ENCODE measurements at regions not wholly inside any gene's neighbourhood (a gene's known extent, or its start where the extent isn't known, plus 50 kb on each side); places are given as distances from the start of the nearest gene placed in this dataset.

- no peak for TF ChIP-seq CHD7 (IDR thresholded peaks at IDR 0.05; ENCODE audit: insufficient replicate concordance, low read length)
- no peak for TF ChIP-seq EP300 (IDR thresholded peaks at IDR 0.05; ENCODE audit: borderline replicate concordance in 1 of 2, low read depth in 2 of 2, low read length in 2 of 2)
- no peak for TF ChIP-seq JUND (IDR thresholded peaks at IDR 0.05; ENCODE audit: low read length)
- no peak for TF ChIP-seq EZH2 (IDR thresholded peaks at IDR 0.05; ENCODE audit: low read depth, low read length, severe bottlenecking)
- TF ChIP-seq YY1 (IDR thresholded peaks at IDR 0.05; ENCODE audit: low read depth, low read length): no peak
- no peak for TF ChIP-seq RAD21 (IDR thresholded peaks at IDR 0.05 in 1 of 2, conservative IDR thresholded peaks at IDR 0.05 in 1 of 2; ENCODE audit: low read depth in 2 of 2, low read length in 2 of 2)
- TF ChIP-seq TBP (IDR thresholded peaks at IDR 0.05; ENCODE audit: low read depth, low read length): no peak
- no peak for TF ChIP-seq KDM5A (IDR thresholded peaks at IDR 0.05; ENCODE audit: low read length)
- no peak for TF ChIP-seq NANOG (IDR thresholded peaks at IDR 0.05; ENCODE audit: insufficient read depth, low read depth, low read length, poor library complexity, severe bottlenecking)
- TF ChIP-seq BACH1 (IDR thresholded peaks at IDR 0.05; ENCODE audit: low read length): no peak
These were observed 735.0 kb downstream of the EPHA7 start (continued) for GRCh38 chr6:92684386-92684785.

Measured in H1 (cell line).